Adrenal gland (tissue), 9 donors: ENCODE measurements at regions not wholly inside any gene's neighbourhood (a gene's known extent, or its start where the extent isn't known, plus 50 kb on each side); places are given as distances from the start of the nearest gene placed in this dataset.

Experiments
- DNase-seq, 7 donors: peaks; one replicate each; pipeline ENCODE4 v3.0.0-alpha.2; 2019 to 2020
- H3K27ac ChIP-seq, 5 donors: fragments of 200-600 bp; sonication (generic) in 4 of 5; 1 replicate in 3 of 5; 2 replicates in 2 of 5; pipeline versions ENCODE4 v1.5.1 to v1.8.0; 2016 to 2020; ENCODE audit warnings: mild to moderate bottlenecking in 1 of 5
- H3K27me3 ChIP-seq: fragments of 200-600 bp; 2 replicates; pipeline ENCODE4 v1.8.0; 2021
- H3K36me3 ChIP-seq, 2 donors: fragments of 200-600 bp; replicated peaks in 1 of 2; 1 replicate in 1 of 2; 2 replicates in 1 of 2; pipeline versions ENCODE4 v1.5.1 to v1.8.0; 2018 to 2022
- H3K4me1 ChIP-seq, 2 donors: fragments of 200-600 bp; replicated peaks in 1 of 2; 1 replicate in 1 of 2; 2 replicates in 1 of 2; pipeline versions ENCODE4 v1.5.1 to v1.8.0; 2018 to 2021
- H3K4me3 ChIP-seq, 4 donors: fragments of 200-600 bp; sonication (generic) in 3 of 4; one replicate each; pipeline ENCODE4 v1.5.1; 2016 to 2018
- H3K9me3 ChIP-seq, 3 donors: fragments of 200-600 bp; sonication (generic) in 1 of 3; replicated peaks in 1 of 3; 1 replicate in 2 of 3; 2 replicates in 1 of 3; pipeline versions ENCODE4 v1.5.1 to v1.8.0; 2016 to 2021
- POLR2A ChIP-seq, 2 donors: fragments of 450-650 bp; IDR thresholded peaks; one replicate each; pipeline ENCODE4 v1.6.1; 2017; ENCODE audit warnings: antibody characterized with exemption in 2 of 2, mild to moderate bottlenecking in 2 of 2, moderate library complexity in 1 of 2
- WGBS, 4 donors: extraction: QIAGEN DNeasy Blood & Tissue Kit in 2 of 4; methylation state at CpG; one replicate each; pipeline versions ENCODE4 v1.1.5 to v1.1.7; 2013 to 2017; 5-methylcytosine and 5-hydroxymethylcytosine counted together
- intact Hi-C, 2 donors: fragments of 100-400 bp; cut with DNase I; formaldehyde crosslinking; loops; one replicate each; pipeline versions ENCODE4 v1.14.1 to v1.15.0; 2022 to 2023
- TF ChIP-seq, protein P1 (sequence below), 6 experiments: fragments of 450-650 bp in 4 of 6; fragments of 200-600 bp in 2 of 6; sonication (generic) in 1 of 6; IDR thresholded peaks; 1 replicate in 5 of 6; 2 replicates in 1 of 6; pipeline versions ENCODE4 v1.5.1 to v1.8.0; 2016 to 2021; ENCODE audit warnings: antibody characterized with exemption in 6 of 6, mild to moderate bottlenecking in 2 of 6, moderate library complexity in 1 of 6
- donor health status: healthy with polysubstance abuse.
- donor health status: Bipolar disorder and iron deficiency.
- donor health status: DM: yes; HTN: yes; CAD: no.
- donor health status: DM: no; HTN: no; CAD: no.
- donor health status: DM: no; HTN: no; CAD: no.

DNA sequence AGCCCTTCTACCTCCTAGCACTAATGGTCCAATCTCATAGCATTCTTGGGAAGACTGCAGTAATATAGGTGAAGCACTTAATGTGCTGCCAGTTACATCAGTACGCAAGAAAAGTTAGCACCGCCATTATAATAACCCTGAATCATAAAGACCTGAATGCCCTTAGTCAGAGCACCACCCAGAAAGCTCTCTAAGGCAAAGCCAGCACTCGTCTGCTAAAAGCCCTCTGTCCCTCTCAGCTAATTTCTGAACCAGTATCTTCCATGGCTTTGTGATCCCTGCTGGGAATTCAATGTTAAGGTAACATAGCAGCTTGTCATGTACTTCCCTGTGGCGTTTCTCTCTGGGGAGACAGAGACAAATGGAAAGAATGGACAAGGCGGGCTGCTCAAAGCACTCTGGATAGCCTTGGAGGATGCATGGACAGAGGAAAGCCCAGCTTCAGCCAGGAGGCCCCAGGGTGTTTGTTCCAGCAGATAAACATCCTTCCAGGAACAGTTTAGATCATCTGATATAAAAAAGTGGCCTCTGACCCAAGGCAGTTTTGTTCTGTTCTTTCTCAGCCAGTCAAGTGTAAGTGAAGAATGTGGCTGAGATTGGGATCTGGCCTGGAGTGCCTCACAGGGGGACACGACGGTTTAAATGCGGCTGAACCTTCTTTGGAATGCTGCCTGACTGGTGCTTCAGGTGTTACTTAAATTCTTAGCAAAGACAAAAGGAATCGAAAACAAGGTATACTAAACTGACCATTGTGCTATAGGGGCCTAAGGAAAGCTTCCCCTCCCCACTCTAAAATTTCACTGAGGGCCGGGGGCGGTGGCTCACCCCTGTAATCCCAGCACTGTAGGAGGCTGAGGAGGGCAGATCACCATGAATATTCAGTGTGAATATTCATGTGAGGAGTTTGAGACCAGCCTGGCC is 58.1 kb upstream of the VTCN1 start:
- DNase-seq, result no peak

DNA sequence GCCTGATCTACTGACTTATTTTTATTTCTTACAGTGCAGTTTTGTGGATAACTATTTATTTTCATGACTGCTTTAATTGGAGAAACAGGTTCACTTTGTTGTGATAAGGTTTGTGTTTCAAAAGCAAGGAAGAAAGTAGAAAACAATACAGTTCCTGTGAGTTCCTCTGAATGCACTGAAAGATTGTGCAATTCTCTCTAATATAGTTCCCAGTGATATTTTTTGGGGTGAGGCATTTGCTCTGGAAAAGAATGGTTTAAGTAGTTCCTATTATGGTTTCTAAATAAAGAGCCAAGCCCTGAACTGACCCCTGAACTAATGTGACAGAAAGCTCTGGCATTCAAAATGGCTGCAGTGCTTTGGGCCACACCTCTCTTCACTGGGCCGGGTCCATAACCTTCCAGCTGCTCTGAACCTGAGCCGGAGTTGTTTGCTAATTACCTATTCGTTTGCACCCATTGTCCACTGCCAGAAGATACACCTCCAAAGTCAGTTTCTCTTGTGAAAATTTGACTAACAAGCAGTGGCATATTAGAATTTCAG is 56.6 kb upstream of the VTCN1 start:
- 70 to 88% (median 79%) methylated on average over 3 of the region's 3 CpGs for WGBS, 4 donors
- Histone ChIP-seq H3K9me3 (no peaks in the 10 kb centered on the region), H3K4me3 (no peak overlapping the region), H3K4me1 (no peaks in the 10 kb centered on the region), H3K36me3 (no peaks in the 10 kb centered on the region), H3K27ac (no peak overlapping the region), H3K27me3 (no peaks in the 10 kb centered on the region)
- TF ChIP-seq, protein P1, sequence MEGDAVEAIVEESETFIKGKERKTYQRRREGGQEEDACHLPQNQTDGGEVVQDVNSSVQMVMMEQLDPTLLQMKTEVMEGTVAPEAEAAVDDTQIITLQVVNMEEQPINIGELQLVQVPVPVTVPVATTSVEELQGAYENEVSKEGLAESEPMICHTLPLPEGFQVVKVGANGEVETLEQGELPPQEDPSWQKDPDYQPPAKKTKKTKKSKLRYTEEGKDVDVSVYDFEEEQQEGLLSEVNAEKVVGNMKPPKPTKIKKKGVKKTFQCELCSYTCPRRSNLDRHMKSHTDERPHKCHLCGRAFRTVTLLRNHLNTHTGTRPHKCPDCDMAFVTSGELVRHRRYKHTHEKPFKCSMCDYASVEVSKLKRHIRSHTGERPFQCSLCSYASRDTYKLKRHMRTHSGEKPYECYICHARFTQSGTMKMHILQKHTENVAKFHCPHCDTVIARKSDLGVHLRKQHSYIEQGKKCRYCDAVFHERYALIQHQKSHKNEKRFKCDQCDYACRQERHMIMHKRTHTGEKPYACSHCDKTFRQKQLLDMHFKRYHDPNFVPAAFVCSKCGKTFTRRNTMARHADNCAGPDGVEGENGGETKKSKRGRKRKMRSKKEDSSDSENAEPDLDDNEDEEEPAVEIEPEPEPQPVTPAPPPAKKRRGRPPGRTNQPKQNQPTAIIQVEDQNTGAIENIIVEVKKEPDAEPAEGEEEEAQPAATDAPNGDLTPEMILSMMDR (IDR thresholded peaks at IDR 0.05), result no peak
- TF ChIP-seq POLR2A (IDR thresholded peaks at IDR 0.05), result no peak
- DNase-seq, result no peak
- intact Hi-C loops, result no loop called here

More for the DNA sequence above, 58.1 kb upstream of the VTCN1 start:
- 67 to 75% (median 72%) methylated on average over 11 of the region's 11 CpGs for WGBS, 4 donors
- Histone ChIP-seq H3K4me1 (no peaks in the 10 kb centered on the region), H3K36me3 (no peaks in the 10 kb centered on the region), H3K4me3 (no peak overlapping the region), H3K27ac (no peak overlapping the region), H3K27me3 (no peaks in the 10 kb centered on the region), H3K9me3 (no peaks in the 10 kb centered on the region)
- TF ChIP-seq, protein P1 (IDR thresholded peaks at IDR 0.05), result no peak
- no peak for TF ChIP-seq POLR2A (IDR thresholded peaks at IDR 0.05)
- intact Hi-C loops, result no loop called here

DNA sequence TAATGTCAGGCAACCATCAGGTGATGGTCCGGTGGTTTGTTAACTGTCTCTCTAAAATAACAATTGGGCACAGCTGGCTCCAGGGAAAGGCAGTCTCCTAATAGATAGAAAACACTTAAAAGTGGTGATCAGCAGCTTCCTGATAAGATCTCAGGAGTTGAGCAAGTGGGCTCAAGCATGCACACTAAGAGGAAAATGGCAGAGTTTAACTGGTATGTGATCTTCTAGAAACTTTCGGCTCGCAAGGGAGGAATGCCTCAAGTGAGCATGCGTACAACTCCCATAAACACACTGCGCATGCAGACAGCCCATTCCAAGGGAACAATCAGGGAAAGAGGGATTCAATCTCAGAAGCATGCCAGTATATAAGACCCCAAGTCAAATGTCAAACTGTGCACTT is 52.2 kb upstream of the VTCN1 start:
- no peaks in the 10 kb centered on the region for H3K36me3 ChIP-seq

DNA sequence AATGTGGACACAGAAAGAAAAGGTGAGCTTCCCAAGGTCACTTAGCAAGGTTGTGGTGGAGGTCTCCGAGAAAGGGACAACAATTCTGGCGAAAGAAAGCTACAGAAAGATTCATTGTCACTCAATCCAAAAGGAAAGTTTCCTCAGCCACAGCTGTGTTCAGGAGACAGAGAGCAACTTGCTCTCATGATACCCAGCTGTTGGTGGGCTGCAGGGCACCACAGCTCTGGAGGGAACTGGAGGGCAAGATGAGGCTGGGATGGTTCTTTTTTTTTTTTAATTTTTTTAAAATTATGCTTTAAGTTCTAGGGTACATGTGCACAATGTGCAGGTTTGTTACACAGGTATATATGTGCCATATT is 50.7 kb upstream of the VTCN1 start:
- H3K27me3 ChIP-seq, result no peaks in the 10 kb centered on the region
- DNase-seq, result no peak
- H3K4me1 ChIP-seq, result no peaks in the 10 kb centered on the region
- TF ChIP-seq, protein P1 (IDR thresholded peaks at IDR 0.05), result no peak
- TF ChIP-seq POLR2A (IDR thresholded peaks at IDR 0.05), result no peak
- H3K36me3 ChIP-seq, result no peaks in the 10 kb centered on the region
- H3K4me3 ChIP-seq, result no peak overlapping the region
- H3K27ac ChIP-seq, result no peak overlapping the region
- intact Hi-C loops, result no loop called here
- 83 to 88% (median 86%) methylated on average over 2 of the region's 2 CpGs for WGBS, 4 donors
- H3K9me3 ChIP-seq, result no peaks in the 10 kb centered on the region

More for the DNA sequence above, 52.2 kb upstream of the VTCN1 start:
- Histone ChIP-seq H3K9me3 (no peaks in the 10 kb centered on the region), H3K27ac (no peak overlapping the region), H3K4me3 (no peak overlapping the region), H3K4me1 (no peaks in the 10 kb centered on the region), H3K27me3 (no peaks in the 10 kb centered on the region)
- TF ChIP-seq, protein P1 (IDR thresholded peaks at IDR 0.05), result no peak
- no peak for TF ChIP-seq POLR2A (IDR thresholded peaks at IDR 0.05)
- WGBS, 4 donors, result 92 to 100% (median 93%) methylated on average over 5 of the region's 5 CpGs
- intact Hi-C loops, result no loop called here
- no peak for DNase-seq
